AG09309 (cell line): ENCODE measurements at regions not wholly inside any gene's neighbourhood (a gene's known extent, or its start where the extent isn't known, plus 50 kb on each side); places are given as distances from the start of the nearest gene placed in this dataset.
A peak's percentile ranks its signal among the peaks of the same experiment; 100 is the strongest.

ENCODE experiments used
- DNase-seq: peaks from one replicate; pipeline ENCODE4 v3.0.0-alpha.2; 2010; ENCODE audit warnings: low read depth
- H3K4me3 ChIP-seq: 2 replicates; pipeline ENCODE4 v1.5.1; 2011; ENCODE audit warnings: mild to moderate bottlenecking, low read depth, low read length, moderate library complexity; ENCODE audit not compliant: control insufficient read depth
- TF ChIP-seq, protein P1 (sequence below): IDR thresholded peaks from 2 replicates; pipeline ENCODE4 v1.5.1; 2011; ENCODE audit warnings: mild to moderate bottlenecking, low read depth, low read length, inconsistent platforms; ENCODE audit not compliant: insufficient read depth, control insufficient read depth; ENCODE audit errors: missing control alignments

DNA sequence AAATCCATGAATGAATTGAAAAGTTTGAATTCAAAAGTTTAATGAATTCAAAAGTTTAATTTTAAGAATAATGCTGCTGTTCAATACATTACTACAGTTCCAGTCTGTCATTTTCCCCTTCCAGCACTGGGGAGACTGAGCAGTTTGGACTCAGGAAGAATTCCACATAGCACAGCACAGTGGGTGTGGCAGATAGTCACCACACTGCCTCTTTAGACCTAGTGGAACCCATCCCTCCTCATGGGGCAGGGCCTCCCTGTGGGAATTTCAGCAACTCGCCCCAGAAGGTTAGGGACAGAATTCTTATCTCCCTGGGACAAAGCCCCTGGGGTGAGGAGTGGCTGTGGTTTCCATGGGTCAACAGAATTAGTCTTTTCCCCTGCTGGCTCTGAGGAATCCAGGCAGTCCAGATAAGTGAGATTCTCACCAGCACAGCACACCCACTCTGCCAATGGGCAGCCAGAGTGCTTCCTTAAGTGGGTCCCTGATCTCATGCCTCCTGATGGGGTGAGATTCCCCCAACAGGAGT, 442.0 kb upstream of the SYT4 start:
- no peak for DNase-seq
- no peak overlapping the region for H3K4me3 ChIP-seq
- TF ChIP-seq, protein P1, sequence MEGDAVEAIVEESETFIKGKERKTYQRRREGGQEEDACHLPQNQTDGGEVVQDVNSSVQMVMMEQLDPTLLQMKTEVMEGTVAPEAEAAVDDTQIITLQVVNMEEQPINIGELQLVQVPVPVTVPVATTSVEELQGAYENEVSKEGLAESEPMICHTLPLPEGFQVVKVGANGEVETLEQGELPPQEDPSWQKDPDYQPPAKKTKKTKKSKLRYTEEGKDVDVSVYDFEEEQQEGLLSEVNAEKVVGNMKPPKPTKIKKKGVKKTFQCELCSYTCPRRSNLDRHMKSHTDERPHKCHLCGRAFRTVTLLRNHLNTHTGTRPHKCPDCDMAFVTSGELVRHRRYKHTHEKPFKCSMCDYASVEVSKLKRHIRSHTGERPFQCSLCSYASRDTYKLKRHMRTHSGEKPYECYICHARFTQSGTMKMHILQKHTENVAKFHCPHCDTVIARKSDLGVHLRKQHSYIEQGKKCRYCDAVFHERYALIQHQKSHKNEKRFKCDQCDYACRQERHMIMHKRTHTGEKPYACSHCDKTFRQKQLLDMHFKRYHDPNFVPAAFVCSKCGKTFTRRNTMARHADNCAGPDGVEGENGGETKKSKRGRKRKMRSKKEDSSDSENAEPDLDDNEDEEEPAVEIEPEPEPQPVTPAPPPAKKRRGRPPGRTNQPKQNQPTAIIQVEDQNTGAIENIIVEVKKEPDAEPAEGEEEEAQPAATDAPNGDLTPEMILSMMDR, result no peak

DNA sequence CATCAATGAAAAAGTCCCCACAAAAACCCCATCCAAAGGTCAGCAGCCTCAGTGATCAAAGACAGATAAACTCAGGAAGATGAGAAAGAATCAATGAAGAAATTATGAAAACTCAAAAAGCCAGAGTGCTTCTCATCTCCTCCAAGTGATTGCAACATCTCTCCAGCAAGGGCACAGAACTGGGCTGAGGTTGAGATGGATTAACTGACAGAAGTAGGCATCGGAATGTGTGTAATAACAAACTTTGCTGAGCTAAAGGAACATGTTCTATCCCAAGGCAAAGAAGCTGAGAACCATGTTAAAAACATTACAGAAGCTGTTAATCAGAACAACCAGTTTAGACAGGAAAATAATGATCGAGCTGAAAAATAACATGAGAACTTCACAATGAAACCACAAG, 442.8 kb upstream of the SYT4 start:
- TF ChIP-seq, protein P1, result no peak
- peak; percentile 5 for DNase-seq
- H3K4me3 ChIP-seq, result no peak overlapping the region

DNA sequence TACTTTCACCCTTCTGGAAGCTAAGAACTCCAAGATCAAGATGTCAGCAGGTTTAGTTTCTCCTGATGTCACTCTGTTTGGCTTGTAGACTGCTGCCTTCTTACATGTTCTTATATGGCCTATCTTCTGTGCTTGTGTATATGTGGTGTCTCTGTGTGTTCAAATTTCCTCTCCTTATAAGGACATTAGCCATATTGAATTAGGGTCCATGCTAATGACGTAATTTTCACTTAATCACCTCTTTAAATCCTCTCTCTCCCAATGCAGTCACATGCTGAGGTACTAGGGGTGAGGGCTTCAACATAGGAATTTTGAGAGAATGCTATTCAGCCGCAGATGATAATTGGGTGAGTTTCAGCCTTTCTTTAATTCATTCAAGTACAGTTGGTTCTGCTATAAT, 458.3 kb upstream of the SYT4 start:
- no peak overlapping the region for H3K4me3 ChIP-seq
- no peak for DNase-seq
- TF ChIP-seq, protein P1, result no peak

DNA sequence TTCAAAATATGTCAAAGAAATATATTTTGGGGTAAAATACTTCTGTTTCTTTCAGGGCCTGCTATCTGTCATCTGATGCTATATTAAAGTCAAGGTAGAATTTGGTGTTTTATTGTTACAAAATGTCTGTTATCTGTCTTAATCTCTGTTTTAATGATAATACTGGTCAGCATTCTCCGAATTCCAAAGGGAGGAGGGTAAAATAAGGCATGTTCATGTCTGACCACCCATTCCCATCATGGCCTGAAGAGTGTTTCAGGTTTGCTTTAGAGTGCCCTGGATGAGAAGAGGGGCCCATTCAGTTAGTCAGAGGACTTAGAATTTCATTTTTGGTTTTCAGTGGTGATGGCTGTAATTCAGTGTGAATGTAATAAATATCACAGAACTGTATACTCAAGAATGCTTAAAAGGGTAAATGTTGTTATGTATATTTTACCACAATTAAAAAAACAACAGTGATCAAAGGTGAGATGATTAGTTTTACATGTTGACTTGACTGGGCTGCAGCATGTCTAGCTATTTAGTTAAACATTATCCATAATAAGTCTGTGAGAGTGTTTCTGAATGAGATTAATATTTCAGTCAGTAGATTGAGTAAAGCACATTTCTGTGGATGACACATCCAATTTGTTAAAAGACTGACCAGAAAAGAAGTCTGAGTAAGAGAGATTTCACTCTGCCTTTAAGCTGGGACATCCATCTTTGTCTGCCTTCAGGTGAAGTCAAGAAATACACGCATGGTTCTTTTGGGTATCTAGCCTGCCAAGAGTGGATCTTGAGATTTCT, 467.9 kb upstream of the SYT4 start:
- no peak overlapping the region for H3K4me3 ChIP-seq
- no peak for DNase-seq
- TF ChIP-seq, protein P1, result no peak

DNA sequence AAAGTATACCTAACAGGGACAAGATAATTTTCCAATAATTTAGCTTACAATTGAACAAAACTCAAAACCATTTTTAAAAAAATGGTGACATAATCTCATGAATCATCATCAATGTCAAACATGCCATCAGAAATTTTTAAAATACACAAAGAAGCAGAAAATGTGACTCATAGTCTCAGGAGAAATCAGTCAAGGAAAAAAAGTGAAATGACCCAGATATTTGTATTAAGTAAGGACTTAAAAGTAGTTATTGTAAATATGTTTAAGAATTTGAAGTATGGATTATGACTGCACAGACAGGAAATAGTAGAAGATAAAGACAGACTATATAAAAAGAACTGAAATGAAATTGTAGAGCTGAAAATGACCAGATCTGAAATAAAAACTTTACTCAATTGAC, 473.9 kb upstream of the SYT4 start:
- no peak overlapping the region for H3K4me3 ChIP-seq
- TF ChIP-seq, protein P1, result no peak
- DNase-seq, result no peak

DNA sequence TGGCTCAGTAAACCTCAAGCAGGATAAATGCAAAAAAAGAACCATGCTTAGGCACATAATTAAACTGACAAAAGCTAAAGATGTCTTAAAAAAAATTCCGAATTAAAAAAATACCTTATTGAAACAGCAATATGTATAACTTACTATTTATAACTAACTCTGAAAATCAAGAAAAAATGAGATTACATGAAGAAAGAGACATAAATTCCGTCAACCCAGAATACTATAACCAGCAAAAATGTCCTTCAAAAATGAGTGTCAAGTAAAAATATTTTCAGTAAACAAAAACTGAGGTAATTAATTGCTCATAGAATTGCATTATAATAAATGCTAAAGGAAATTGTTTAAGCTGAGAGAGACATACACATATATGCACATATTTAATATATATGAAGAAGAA, 474.5 kb upstream of the SYT4 start:
- no peak overlapping the region for H3K4me3 ChIP-seq
- TF ChIP-seq, protein P1, result no peak
- DNase-seq, result no peak
